Stomach (tissue), 8 donors: ENCODE measurements at regions not wholly inside any gene's neighbourhood (a gene's known extent, or its start where the extent isn't known, plus 50 kb on each side); places are given as distances from the start of the nearest gene placed in this dataset.

Experiments
- DNase-seq, 2 donors: peaks; one replicate each; pipeline versions ENCODE4 v3.0.0 to v3.0.0-alpha.2; 2013 to 2019
- H3K27ac ChIP-seq, 5 donors: fragments of 200-600 bp in 4 of 5; sonication (generic) in 4 of 5; one replicate each; pipeline ENCODE4 v1.5.1; 2013 to 2019; ENCODE audit warnings: mild to moderate bottlenecking in 1 of 5, moderate library complexity in 1 of 5
- H3K27me3 ChIP-seq, 3 donors: fragments of 200-600 bp; sonication (generic); one replicate each; pipeline ENCODE4 v1.5.1; 2017 to 2019; ENCODE audit warnings: mixed run types in 1 of 3
- H3K36me3 ChIP-seq, 4 donors: fragments of 200-600 bp; sonication (generic); 1 replicate in 3 of 4; 2 replicates in 1 of 4; pipeline ENCODE4 v1.5.1; 2016 to 2019
- H3K4me1 ChIP-seq, 4 donors: fragments of 200-600 bp; sonication (generic); one replicate each; pipeline ENCODE4 v1.5.1; 2016 to 2019
- H3K4me3 ChIP-seq, 4 donors: fragments of 200-600 bp; sonication (generic) in 3 of 4; one replicate each; pipeline ENCODE4 v1.5.1; 2016 to 2019; ENCODE audit warnings: mild to moderate bottlenecking in 1 of 4
- H3K9me3 ChIP-seq, 4 donors: fragments of 200-600 bp; sonication (generic); one replicate each; pipeline ENCODE4 v1.5.1; 2016 to 2019
- CTCF ChIP-seq, 7 experiments: fragments of 450-650 bp in 4 of 7; fragments of 200-600 bp in 3 of 7; sonication (generic) in 3 of 7; IDR thresholded peaks; one replicate each; pipeline ENCODE4 v1.5.1; 2016 to 2019; ENCODE audit warnings: antibody characterized with exemption in 7 of 7, control low read depth in 2 of 7, mild to moderate bottlenecking in 1 of 7
- EP300 ChIP-seq: sonication (generic); formaldehyde crosslinking; IDR thresholded peaks from one replicate; pipeline ENCODE4 v1.6.1; 2017; ENCODE audit warnings: antibody characterized with exemption
- POLR2A ChIP-seq, 4 donors: fragments of 450-650 bp; IDR thresholded peaks; one replicate each; pipeline ENCODE4 v1.6.1; 2016; ENCODE audit warnings: antibody characterized with exemption in 4 of 4, control low read depth in 2 of 4, mild to moderate bottlenecking in 1 of 4, moderate library complexity in 1 of 4
- POLR2AphosphoS5 ChIP-seq, 3 donors: sonication (generic); formaldehyde crosslinking; IDR thresholded peaks; one replicate each; pipeline ENCODE4 v1.6.1; 2016; ENCODE audit warnings: antibody characterized with exemption in 3 of 3
- WGBS, 5 donors: extraction: QIAGEN DNeasy Blood & Tissue Kit in 3 of 5; methylation state at CpG; one replicate each; pipeline versions ENCODE4 v1.1.5 to v1.1.7; 2013 to 2018; 5-methylcytosine and 5-hydroxymethylcytosine counted together
- intact Hi-C: fragments of 100-400 bp; cut with DNase I; formaldehyde crosslinking; loops from one replicate; pipeline ENCODE4 v1.15.1; 2023; ENCODE audit warnings: low total_unique reads
- donor health status: healthy with polysubstance abuse.
- donor health status: Bipolar disorder and iron deficiency.
- donor health status: healthy.

- intact Hi-C loops = no loop called here
- DNase-seq = no peak
- Histone ChIP-seq H3K4me3 (no peak overlapping the region), H3K27me3 (no peaks in the 10 kb centered on the region), H3K36me3 (no peaks in the 10 kb centered on the region), H3K27ac (peak overlapping the region in 4 of 5 donors; percentile 9 to 65 (median 44)), H3K9me3 (no peaks in the 10 kb centered on the region), H3K4me1 (peaks cover 0 to 34% (median 18%) of the 10 kb centered on the region in 4 donors)
- no peak for TF ChIP-seq EP300
- TF ChIP-seq CTCF (IDR thresholded peaks at IDR 0.05) = no peak
- no peak for TF ChIP-seq POLR2AphosphoS5 (IDR thresholded peaks at IDR 0.05)
- TF ChIP-seq POLR2A (IDR thresholded peaks at IDR 0.05) = no peak
- 42 to 63% (median 45%) methylated on average over 2 of the region's 2 CpGs for WGBS, 5 donors
These were observed 280.8 kb downstream of the ANKRD50 start for GRCh38 chr4:124431653-124432192.

GRCh38 chr4:124432500-124432899 lies 280.0 kb downstream of the ANKRD50 start:
- no peak for DNase-seq
- H3K27ac ChIP-seq = peak overlapping the region in 3 of 5 donors; percentile 9 to 65 (median 58)
- H3K4me3 ChIP-seq = no peak overlapping the region
- H3K4me1 ChIP-seq = peaks cover 0 to 28% (median 18%) of the 10 kb centered on the region in 4 donors
- intact Hi-C loops = no loop called here
- 20 to 41% (median 32%) methylated on average over 4 of the region's 4 CpGs for WGBS, 5 donors
- H3K27me3 ChIP-seq = no peaks in the 10 kb centered on the region
- H3K9me3 ChIP-seq = no peaks in the 10 kb centered on the region
- TF ChIP-seq POLR2AphosphoS5 (IDR thresholded peaks at IDR 0.05) (peak in 2 of 3 donors; percentile 13 to 19), POLR2A (IDR thresholded peaks at IDR 0.05) (no peak), CTCF (IDR thresholded peaks at IDR 0.05) (no peak), EP300 (no peak)
- H3K36me3 ChIP-seq = no peaks in the 10 kb centered on the region

GRCh38 chr4:124433044-124433443 lies 279.5 kb downstream of the ANKRD50 start:
- no peaks in the 10 kb centered on the region for H3K9me3 ChIP-seq
- peak overlapping the region in 2 of 5 donors; percentile 59 to 65 for H3K27ac ChIP-seq
- intact Hi-C loops = no loop called here
- H3K4me1 ChIP-seq = peaks cover 0 to 34% (median 17%) of the 10 kb centered on the region in 4 donors
- TF ChIP-seq CTCF (IDR thresholded peaks at IDR 0.05) = no peak
- no peak for TF ChIP-seq POLR2A (IDR thresholded peaks at IDR 0.05)
- TF ChIP-seq POLR2AphosphoS5 (IDR thresholded peaks at IDR 0.05) = no peak
- TF ChIP-seq EP300 = no peak
- H3K36me3 ChIP-seq = no peaks in the 10 kb centered on the region
- no peak for DNase-seq
- 48 to 73% (median 60%) methylated on average over 3 of the region's 3 CpGs for WGBS, 5 donors
- no peak overlapping the region for H3K4me3 ChIP-seq
- no peaks in the 10 kb centered on the region for H3K27me3 ChIP-seq

GRCh38 chr4:124433500-124433899 lies 279.0 kb downstream of the ANKRD50 start:
- intact Hi-C loops = no loop called here
- Histone ChIP-seq H3K9me3 (no peaks in the 10 kb centered on the region), H3K36me3 (no peaks in the 10 kb centered on the region), H3K27ac (peak overlapping the region in 2 of 5 donors; percentile 59 to 65), H3K4me3 (no peak overlapping the region), H3K4me1 (peaks cover 0 to 38% (median 16%) of the 10 kb centered on the region in 4 donors), H3K27me3 (no peaks in the 10 kb centered on the region)
- no peak for DNase-seq
- 88 to 95% (median 91%) methylated on average over 8 of the region's 8 CpGs for WGBS, 5 donors
- TF ChIP-seq POLR2A (IDR thresholded peaks at IDR 0.05) (no peak), POLR2AphosphoS5 (IDR thresholded peaks at IDR 0.05) (no peak), EP300 (no peak), CTCF (IDR thresholded peaks at IDR 0.05) (no peak)
